IMR-90 (cell line): ENCODE measurements at regions not wholly inside any gene's neighbourhood (a gene's known extent, or its start where the extent isn't known, plus 50 kb on each side); places are given as distances from the start of the nearest gene placed in this dataset.

ENCODE experiments used
- BHLHE40 ChIP-seq: fragments of 150-350 bp; IDR thresholded peaks from 2 replicates; pipeline ENCODE4 v1.6.1; 2016; ENCODE audit warnings: mild to moderate bottlenecking, low read depth, low read length
- CEBPB ChIP-seq: IDR thresholded peaks from 2 replicates; pipeline ENCODE4 v1.6.1; 2012; ENCODE audit warnings: low read depth, low read length, improper control_type of control experiment
- CTCF ChIP-seq: conservative IDR thresholded peaks from 2 replicates; pipeline ENCODE4 v1.5.1; 2012; ENCODE audit warnings: mild to moderate bottlenecking, low read depth, low read length, improper control_type of control experiment
- FOS ChIP-seq: fragments of 150-350 bp; IDR thresholded peaks from 2 replicates; pipeline ENCODE4 v1.6.1; 2016; ENCODE audit warnings: low read depth, low read length
- MXI1 ChIP-seq: IDR thresholded peaks from 2 replicates; pipeline ENCODE4 v1.6.1; 2012; ENCODE audit warnings: low read depth, mild to moderate bottlenecking, low read length, moderate library complexity, borderline replicate concordance
- POLR2A ChIP-seq: IDR thresholded peaks from 2 replicates; pipeline ENCODE4 v1.6.1; 2012; ENCODE audit warnings: mild to moderate bottlenecking, low read depth, low read length
- RAD21 ChIP-seq: IDR thresholded peaks from 2 replicates; pipeline ENCODE4 v1.6.1; 2012; ENCODE audit warnings: low read length, improper control_type of control experiment
- RCOR1 ChIP-seq: IDR thresholded peaks from 2 replicates; pipeline ENCODE4 v1.6.1; 2012; ENCODE audit warnings: mild to moderate bottlenecking, low read length, improper control_type of control experiment; ENCODE audit not compliant: insufficient replicate concordance

- TF ChIP-seq CTCF (no peak), RCOR1 (no peak), MXI1 (no peak), POLR2A (no peak), FOS (no peak), CEBPB (no peak), BHLHE40 (no peak), RAD21 (no peak)
Observed at GRCh38 chr15:81573098-81573746, 199.2 kb upstream of the TMC3 start.
